ENCODE measurements at regions not wholly inside any gene's neighbourhood (a gene's known extent, or its start where the extent isn't known, plus 50 kb on each side); places are given as distances from the start of the nearest gene placed in this dataset.

- Mint-ChIP-seq H3K27me3 (no peaks in the 10 kb centered on the region), H3K27ac (no peak overlapping the region), H3K9me3 (peaks cover 0 to 25% (median 3%) of the 10 kb centered on the region in 11 donors), H3K4me1 (no peaks in the 10 kb centered on the region), H3K4me3 (no peak overlapping the region), H3K36me3 (peaks cover 0 to 3% (median 0%) of the 10 kb centered on the region in 5 donors)
- no peak for DNase-seq
- H3K27ac ChIP-seq (ENCODE audit: low read depth, low read length), result no peak overlapping the region
- ATAC-seq, result no peak
- CTCF ChIA-PET, result no interaction called here
- no peaks in the 10 kb centered on the region for H3K27me3 ChIP-seq (ENCODE audit: control insufficient read depth in 2 of 2, insufficient read depth in 2 of 2, low read length in 2 of 2)
- intact Hi-C loops (cut with micrococcal nuclease), result no loop called here
- no peak overlapping the region for H3K4me3 ChIP-seq (ENCODE audit: low read length)
- POLR2A ChIA-PET, result no interaction called here
- H3K4me1 ChIP-seq (ENCODE audit: control insufficient read depth in 2 of 2, insufficient read depth in 2 of 2, low read length in 2 of 2), result no peaks in the 10 kb centered on the region
- no peaks in the 10 kb centered on the region for H3K9me3 ChIP-seq (ENCODE audit: control insufficient read depth in 2 of 3, low read length in 3 of 3)
- H3K36me3 ChIP-seq (ENCODE audit: control insufficient read depth in 2 of 3, insufficient read depth in 3 of 3, low read length in 3 of 3), result no peaks in the 10 kb centered on the region
Measured at GRCh38 chr5:145118127-145118526, 717.0 kb downstream of the PRELID2 start.

- Mint-ChIP-seq H3K4me3 (no peak overlapping the region), H3K36me3 (peaks cover 0 to 3% (median 0%) of the 10 kb centered on the region in 5 donors), H3K27me3 (no peaks in the 10 kb centered on the region), H3K4me1 (no peaks in the 10 kb centered on the region), H3K9me3 (peaks cover 0 to 25% (median 3%) of the 10 kb centered on the region in 11 donors), H3K27ac (no peak overlapping the region)
- Histone ChIP-seq H3K27me3 (ENCODE audit: control insufficient read depth in 2 of 2, insufficient read depth in 2 of 2, low read length in 2 of 2) (no peaks in the 10 kb centered on the region), H3K36me3 (ENCODE audit: control insufficient read depth in 2 of 3, insufficient read depth in 3 of 3, low read length in 3 of 3) (no peaks in the 10 kb centered on the region), H3K4me1 (ENCODE audit: control insufficient read depth in 2 of 2, insufficient read depth in 2 of 2, low read length in 2 of 2) (no peaks in the 10 kb centered on the region), H3K4me3 (ENCODE audit: low read length) (no peak overlapping the region), H3K27ac (ENCODE audit: low read depth, low read length) (no peak overlapping the region), H3K9me3 (ENCODE audit: control insufficient read depth in 2 of 3, low read length in 3 of 3) (no peaks in the 10 kb centered on the region)
- intact Hi-C loops (cut with micrococcal nuclease), result no loop called here
- no peak for DNase-seq
- ATAC-seq, result no peak
- POLR2A ChIA-PET, result no interaction called here
- CTCF ChIA-PET, result no interaction called here
Measured at GRCh38 chr5:145117285-145117684, 717.9 kb downstream of the PRELID2 start.

- CTCF ChIA-PET, result no interaction called here
- no peak overlapping the region for H3K27ac ChIP-seq (ENCODE audit: low read depth, low read length)
- no peaks in the 10 kb centered on the region for H3K4me1 ChIP-seq (ENCODE audit: control insufficient read depth in 2 of 2, insufficient read depth in 2 of 2, low read length in 2 of 2)
- ATAC-seq, result no peak
- Mint-ChIP-seq H3K27me3 (no peaks in the 10 kb centered on the region), H3K9me3 (peaks cover 0 to 32% (median 8%) of the 10 kb centered on the region in 11 donors), H3K4me3 (no peak overlapping the region), H3K27ac (no peak overlapping the region), H3K4me1 (no peaks in the 10 kb centered on the region), H3K36me3 (peaks cover 0 to 3% (median 0%) of the 10 kb centered on the region in 5 donors)
- no peak overlapping the region for H3K4me3 ChIP-seq (ENCODE audit: low read length)
- H3K9me3 ChIP-seq (ENCODE audit: control insufficient read depth in 2 of 3, low read length in 3 of 3), result no peaks in the 10 kb centered on the region
- no peaks in the 10 kb centered on the region for H3K27me3 ChIP-seq (ENCODE audit: control insufficient read depth in 2 of 2, insufficient read depth in 2 of 2, low read length in 2 of 2)
- intact Hi-C loops (cut with micrococcal nuclease), result no loop called here
- DNase-seq, result no peak
- POLR2A ChIA-PET, result no interaction called here
- no peaks in the 10 kb centered on the region for H3K36me3 ChIP-seq (ENCODE audit: control insufficient read depth in 2 of 3, insufficient read depth in 3 of 3, low read length in 3 of 3)
Measured at GRCh38 chr5:145111420-145111819, 723.7 kb downstream of the PRELID2 start.

DNA sequence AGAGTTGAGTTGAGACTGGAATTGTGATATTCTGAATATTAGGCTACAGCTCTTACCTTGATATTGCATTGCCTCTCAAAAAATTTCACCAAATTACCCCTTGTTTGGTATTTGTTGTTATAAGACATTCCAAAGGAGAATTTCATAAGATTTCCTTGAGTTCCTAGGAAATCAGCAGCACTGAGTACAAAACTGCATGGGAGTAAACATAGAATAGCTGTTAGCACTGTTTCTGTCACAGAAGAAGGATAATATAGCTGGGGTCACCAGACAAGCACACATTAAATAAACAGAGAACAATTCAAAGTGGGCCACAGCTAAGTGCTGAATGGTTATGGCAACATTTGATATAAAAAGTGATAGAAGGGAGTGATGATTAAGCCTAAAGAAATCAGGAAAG lies 724.3 kb downstream of the PRELID2 start:
- Mint-ChIP-seq H3K4me3 (no peak overlapping the region), H3K9me3 (peaks cover 3 to 27% (median 9%) of the 10 kb centered on the region in 11 donors), H3K27me3 (no peaks in the 10 kb centered on the region), H3K36me3 (no peaks in the 10 kb centered on the region), H3K27ac (no peak overlapping the region), H3K4me1 (no peaks in the 10 kb centered on the region)
- no peaks in the 10 kb centered on the region for H3K27me3 ChIP-seq (ENCODE audit: control insufficient read depth in 2 of 2, insufficient read depth in 2 of 2, low read length in 2 of 2)
- ChIA-PET CTCF (no interaction called here), POLR2A (no interaction called here)
- no peak for DNase-seq
- H3K9me3 ChIP-seq (ENCODE audit: control insufficient read depth in 2 of 3, low read length in 3 of 3), result no peaks in the 10 kb centered on the region
- H3K4me3 ChIP-seq (ENCODE audit: low read length), result no peak overlapping the region
- intact Hi-C loops (cut with micrococcal nuclease), result no loop called here
- H3K4me1 ChIP-seq (ENCODE audit: control insufficient read depth in 2 of 2, insufficient read depth in 2 of 2, low read length in 2 of 2), result no peaks in the 10 kb centered on the region
- no peak overlapping the region for H3K27ac ChIP-seq (ENCODE audit: low read depth, low read length)
- ATAC-seq, result no peak
- H3K36me3 ChIP-seq (ENCODE audit: control insufficient read depth in 2 of 3, insufficient read depth in 3 of 3, low read length in 3 of 3), result no peaks in the 10 kb centered on the region

DNA sequence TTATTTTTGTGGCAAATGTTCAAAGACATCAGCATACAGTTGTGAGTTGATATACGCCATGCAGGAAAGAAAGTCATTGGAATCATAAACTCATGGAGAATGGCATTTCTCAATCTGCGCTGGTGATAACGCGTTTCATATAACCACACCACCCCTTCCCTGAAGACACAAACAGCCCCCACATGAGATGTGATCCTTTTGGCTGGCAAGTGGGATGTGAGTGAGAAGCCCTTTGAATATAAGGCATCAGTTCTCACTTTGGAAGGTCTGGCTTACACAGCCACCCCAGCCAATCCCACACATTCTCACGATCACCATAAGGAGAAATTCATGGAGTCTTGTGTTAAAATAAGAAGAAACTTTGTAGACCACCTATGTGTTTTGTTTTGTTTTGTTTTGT lies 725.0 kb downstream of the PRELID2 start:
- H3K9me3 ChIP-seq (ENCODE audit: control insufficient read depth in 2 of 3, low read length in 3 of 3), result no peaks in the 10 kb centered on the region
- POLR2A ChIA-PET, result no interaction called here
- H3K27ac Mint-ChIP-seq, result no peak overlapping the region
- no peaks in the 10 kb centered on the region for H3K27me3 ChIP-seq (ENCODE audit: control insufficient read depth in 2 of 2, insufficient read depth in 2 of 2, low read length in 2 of 2)
- no peak overlapping the region for H3K4me3 Mint-ChIP-seq
- intact Hi-C loops (cut with micrococcal nuclease), result no loop called here
- CTCF ChIA-PET, result no interaction called here
- ATAC-seq (no peak), DNase-seq (no peak)
- H3K27ac ChIP-seq (ENCODE audit: low read depth, low read length), result no peak overlapping the region
- no peaks in the 10 kb centered on the region for H3K27me3 Mint-ChIP-seq
- H3K4me1 ChIP-seq (ENCODE audit: control insufficient read depth in 2 of 2, insufficient read depth in 2 of 2, low read length in 2 of 2), result no peaks in the 10 kb centered on the region
- no peaks in the 10 kb centered on the region for H3K4me1 Mint-ChIP-seq
- no peaks in the 10 kb centered on the region for H3K36me3 Mint-ChIP-seq
- H3K36me3 ChIP-seq (ENCODE audit: control insufficient read depth in 2 of 3, insufficient read depth in 3 of 3, low read length in 3 of 3), result no peaks in the 10 kb centered on the region
- peaks cover 3 to 25% (median 10%) of the 10 kb centered on the region in 11 donors for H3K9me3 Mint-ChIP-seq
- no peak overlapping the region for H3K4me3 ChIP-seq (ENCODE audit: low read length)

GRCh38 chr5:145105384-145105783 lies 729.8 kb downstream of the PRELID2 start:
- no peak overlapping the region for H3K4me3 ChIP-seq (ENCODE audit: low read length)
- no peaks in the 10 kb centered on the region for H3K9me3 ChIP-seq (ENCODE audit: control insufficient read depth in 2 of 3, low read length in 3 of 3)
- ChIA-PET POLR2A (no interaction called here), CTCF (no interaction called here)
- no peaks in the 10 kb centered on the region for H3K36me3 Mint-ChIP-seq
- no peaks in the 10 kb centered on the region for H3K27me3 Mint-ChIP-seq
- H3K27ac ChIP-seq (ENCODE audit: low read depth, low read length), result no peak overlapping the region
- H3K27me3 ChIP-seq (ENCODE audit: control insufficient read depth in 2 of 2, insufficient read depth in 2 of 2, low read length in 2 of 2), result no peaks in the 10 kb centered on the region
- DNase-seq, result no peak
- intact Hi-C loops (cut with micrococcal nuclease), result no loop called here
- H3K36me3 ChIP-seq (ENCODE audit: control insufficient read depth in 2 of 3, insufficient read depth in 3 of 3, low read length in 3 of 3), result no peaks in the 10 kb centered on the region
- no peak overlapping the region for H3K27ac Mint-ChIP-seq
- H3K4me3 Mint-ChIP-seq, result no peak overlapping the region
- H3K9me3 Mint-ChIP-seq, result peaks cover 2 to 18% (median 6%) of the 10 kb centered on the region in 11 donors
- no peaks in the 10 kb centered on the region for H3K4me1 Mint-ChIP-seq
- no peaks in the 10 kb centered on the region for H3K4me1 ChIP-seq (ENCODE audit: control insufficient read depth in 2 of 2, insufficient read depth in 2 of 2, low read length in 2 of 2)
- no peak for ATAC-seq

- no peaks in the 10 kb centered on the region for H3K27me3 ChIP-seq (ENCODE audit: control insufficient read depth in 2 of 2, insufficient read depth in 2 of 2, low read length in 2 of 2)
- Mint-ChIP-seq H3K4me3 (no peak overlapping the region), H3K36me3 (no peaks in the 10 kb centered on the region), H3K27ac (no peak overlapping the region), H3K4me1 (no peaks in the 10 kb centered on the region), H3K27me3 (no peaks in the 10 kb centered on the region), H3K9me3 (peaks cover 2 to 18% (median 5%) of the 10 kb centered on the region in 11 donors)
- CTCF ChIA-PET, result no interaction called here
- H3K27ac ChIP-seq (ENCODE audit: low read depth, low read length), result no peak overlapping the region
- DNase-seq, result no peak
- H3K4me1 ChIP-seq (ENCODE audit: control insufficient read depth in 2 of 2, insufficient read depth in 2 of 2, low read length in 2 of 2), result no peaks in the 10 kb centered on the region
- ATAC-seq, result no peak
- no peak overlapping the region for H3K4me3 ChIP-seq (ENCODE audit: low read length)
- no peaks in the 10 kb centered on the region for H3K36me3 ChIP-seq (ENCODE audit: control insufficient read depth in 2 of 3, insufficient read depth in 3 of 3, low read length in 3 of 3)
- intact Hi-C loops (cut with micrococcal nuclease), result no loop called here
- POLR2A ChIA-PET, result no interaction called here
- no peaks in the 10 kb centered on the region for H3K9me3 ChIP-seq (ENCODE audit: control insufficient read depth in 2 of 3, low read length in 3 of 3)
Measured at GRCh38 chr5:145104106-145104505, 731.0 kb downstream of the PRELID2 start.

All from naive thymus-derived CD4-positive, alpha-beta T cell (primary cell).